HEK293T (cell line): ENCODE measurements at regions not wholly inside any gene's neighbourhood (a gene's known extent, or its start where the extent isn't known, plus 50 kb on each side); places are given as distances from the start of the nearest gene placed in this dataset.

ENCODE experiments used
- CTBP1 ChIP-seq: fragments of 450-650 bp; IDR thresholded peaks from 2 replicates; pipeline ENCODE4 v1.6.1; 2016; ENCODE audit warnings: borderline replicate concordance
- ELF4 ChIP-seq: fragments of 450-650 bp; IDR thresholded peaks from 2 replicates; pipeline ENCODE4 v1.6.1; 2017; ENCODE audit warnings: antibody characterized with exemption
- FOXA1 ChIP-seq: fragments of 450-650 bp; IDR thresholded peaks from 2 replicates; pipeline ENCODE4 v1.6.1; 2016; ENCODE audit warnings: mild to moderate bottlenecking
- L3MBTL2 ChIP-seq: fragments of 450-650 bp; conservative IDR thresholded peaks from 2 replicates; pipeline ENCODE4 v1.6.1; 2016; ENCODE audit warnings: mild to moderate bottlenecking
- NFRKB ChIP-seq: fragments of 450-650 bp; IDR thresholded peaks from 2 replicates; pipeline ENCODE4 v1.6.1; 2016; ENCODE audit warnings: mild to moderate bottlenecking, moderate library complexity
- PKNOX1 ChIP-seq: fragments of 450-650 bp; IDR thresholded peaks from 2 replicates; pipeline ENCODE4 v1.6.1; 2016
- SP1 ChIP-seq: fragments of 450-650 bp; IDR thresholded peaks from 2 replicates; pipeline ENCODE4 v1.6.1; 2017
- SUZ12 ChIP-seq: fragments of 450-650 bp; IDR thresholded peaks from 2 replicates; pipeline ENCODE4 v1.6.1; 2016; ENCODE audit warnings: mild to moderate bottlenecking
- TARDBP ChIP-seq: fragments of 450-650 bp; IDR thresholded peaks from 2 replicates; pipeline ENCODE4 v1.6.1; 2016

GRCh38 chr11:104820431-104820830 is 77.8 kb downstream of the CASP12 start:
- no peak for TF ChIP-seq TARDBP
- no peak for TF ChIP-seq NFRKB
- no peak for TF ChIP-seq L3MBTL2
- no peak for TF ChIP-seq FOXA1
- no peak for TF ChIP-seq SP1
- TF ChIP-seq CTBP1, result no peak
- no peak for TF ChIP-seq ELF4
- TF ChIP-seq SUZ12, result no peak
- TF ChIP-seq PKNOX1, result no peak
